ENCODE measurements at regions not wholly inside any gene's neighbourhood (a gene's known extent, or its start where the extent isn't known, plus 50 kb on each side); places are given as distances from the start of the nearest gene placed in this dataset.
A peak's percentile ranks its signal among the peaks of the same experiment; 100 is the strongest.

DNA sequence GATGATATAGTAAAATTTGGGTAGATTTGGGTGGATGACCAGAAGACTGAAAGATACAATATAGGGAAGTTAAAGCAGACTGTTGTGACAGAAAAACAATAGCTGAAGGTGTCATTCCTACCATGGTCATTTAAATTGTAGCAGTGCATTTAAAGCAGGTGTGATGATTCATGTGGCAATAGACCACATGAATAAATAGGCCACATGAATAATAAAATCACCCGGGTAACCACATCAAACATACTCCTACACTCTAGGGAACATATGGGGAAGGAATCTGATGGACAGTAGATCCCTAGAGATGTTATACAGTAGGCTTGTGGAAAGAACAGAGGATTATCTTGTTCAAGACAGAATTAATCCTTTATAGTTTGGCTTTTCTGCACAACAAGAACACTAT, 392.6 kb downstream of the SLITRK5 start:
- TF ChIP-seq, protein P1, sequence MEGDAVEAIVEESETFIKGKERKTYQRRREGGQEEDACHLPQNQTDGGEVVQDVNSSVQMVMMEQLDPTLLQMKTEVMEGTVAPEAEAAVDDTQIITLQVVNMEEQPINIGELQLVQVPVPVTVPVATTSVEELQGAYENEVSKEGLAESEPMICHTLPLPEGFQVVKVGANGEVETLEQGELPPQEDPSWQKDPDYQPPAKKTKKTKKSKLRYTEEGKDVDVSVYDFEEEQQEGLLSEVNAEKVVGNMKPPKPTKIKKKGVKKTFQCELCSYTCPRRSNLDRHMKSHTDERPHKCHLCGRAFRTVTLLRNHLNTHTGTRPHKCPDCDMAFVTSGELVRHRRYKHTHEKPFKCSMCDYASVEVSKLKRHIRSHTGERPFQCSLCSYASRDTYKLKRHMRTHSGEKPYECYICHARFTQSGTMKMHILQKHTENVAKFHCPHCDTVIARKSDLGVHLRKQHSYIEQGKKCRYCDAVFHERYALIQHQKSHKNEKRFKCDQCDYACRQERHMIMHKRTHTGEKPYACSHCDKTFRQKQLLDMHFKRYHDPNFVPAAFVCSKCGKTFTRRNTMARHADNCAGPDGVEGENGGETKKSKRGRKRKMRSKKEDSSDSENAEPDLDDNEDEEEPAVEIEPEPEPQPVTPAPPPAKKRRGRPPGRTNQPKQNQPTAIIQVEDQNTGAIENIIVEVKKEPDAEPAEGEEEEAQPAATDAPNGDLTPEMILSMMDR (IDR thresholded peaks at IDR 0.05; ENCODE audit: low read depth, low read length) = no peak
- no peak for DNase-seq (ENCODE audit: extremely low read depth, low read depth)

DNA sequence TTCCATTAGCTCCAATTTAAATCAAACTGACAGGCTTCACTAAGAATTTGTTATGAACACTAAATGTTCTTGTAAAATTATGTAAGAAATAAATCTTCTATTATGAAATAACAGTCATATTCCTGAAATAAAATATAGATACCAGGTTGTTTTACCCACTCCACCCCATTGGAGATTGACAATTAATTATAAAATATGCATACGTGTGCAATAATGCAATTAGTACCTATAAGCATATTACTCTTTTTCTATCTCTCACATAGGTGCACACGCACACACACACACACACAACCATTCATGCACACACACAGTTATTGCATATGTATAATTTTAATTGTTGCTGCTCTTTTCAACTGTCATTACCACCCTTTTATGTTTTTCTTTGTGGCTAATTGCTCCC, 395.7 kb downstream of the SLITRK5 start:
- TF ChIP-seq, protein P1 (IDR thresholded peaks at IDR 0.05; ENCODE audit: low read depth, low read length) = no peak
- DNase-seq (ENCODE audit: extremely low read depth, low read depth) = no peak

DNA sequence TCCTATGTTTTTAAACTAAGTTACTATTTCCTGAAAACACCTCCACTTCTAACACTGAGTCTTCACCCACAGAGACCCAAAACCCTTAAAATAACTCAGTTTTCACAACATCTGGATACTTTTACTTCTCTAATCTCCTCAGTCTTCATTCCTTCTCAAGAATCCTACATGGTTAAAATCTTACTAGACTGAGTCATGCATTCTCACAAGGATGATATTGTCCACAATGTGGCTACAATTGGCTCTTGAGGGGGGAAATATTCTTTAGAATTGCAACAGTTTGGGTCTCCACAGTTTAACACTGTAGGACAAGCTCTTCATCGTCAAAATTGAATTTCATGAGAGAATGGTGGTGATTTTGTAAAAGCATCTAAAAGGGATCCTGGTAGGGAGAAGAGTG, 397.1 kb downstream of the SLITRK5 start:
- TF ChIP-seq, protein P1 (IDR thresholded peaks at IDR 0.05; ENCODE audit: low read depth, low read length) = no peak
- DNase-seq (ENCODE audit: extremely low read depth, low read depth) = no peak

DNA sequence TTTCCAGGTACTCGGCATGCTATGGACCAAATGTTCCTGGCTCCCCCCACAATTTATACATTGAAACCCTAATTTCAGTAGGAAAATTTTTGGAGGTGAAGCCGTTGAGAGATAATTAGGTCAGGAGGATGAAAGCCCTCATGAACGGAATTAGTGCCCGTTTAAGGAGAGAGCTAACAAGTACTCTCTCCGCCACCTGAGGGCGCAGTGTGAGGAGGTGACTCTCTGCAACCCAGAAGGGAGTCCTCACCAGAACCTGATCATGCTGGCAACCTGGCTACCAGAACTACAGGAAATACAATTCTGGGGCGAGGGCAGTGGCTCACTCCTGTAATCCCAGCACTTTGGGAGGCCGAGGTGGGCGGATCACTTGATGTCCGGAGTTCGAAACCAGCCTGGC, 397.8 kb downstream of the SLITRK5 start:
- TF ChIP-seq, protein P1 (IDR thresholded peaks at IDR 0.05; ENCODE audit: low read depth, low read length) = no peak
- no peak for DNase-seq (ENCODE audit: extremely low read depth, low read depth)

DNA sequence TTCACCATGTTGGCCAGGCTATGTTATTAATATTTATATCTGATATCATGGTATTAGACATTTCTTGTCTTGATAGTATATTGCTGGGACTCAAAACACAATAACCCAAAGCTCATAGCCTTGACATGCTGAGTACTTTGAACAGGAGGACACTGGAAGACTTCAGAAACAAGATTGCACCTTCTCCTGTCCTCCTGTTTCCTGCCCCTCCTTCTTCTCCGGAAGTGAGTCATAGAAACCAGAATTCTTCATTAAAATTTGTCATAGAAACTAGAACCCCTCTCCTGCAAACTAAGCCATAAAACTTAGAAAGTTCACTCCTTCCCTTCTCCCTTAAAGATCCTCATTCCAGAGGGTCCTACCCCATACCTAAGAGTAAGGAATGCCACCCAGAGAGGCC, 400.2 kb downstream of the SLITRK5 start:
- DNase-seq (ENCODE audit: extremely low read depth, low read depth) = no peak
- TF ChIP-seq, protein P1 (IDR thresholded peaks at IDR 0.05; ENCODE audit: low read depth, low read length) = no peak

DNA sequence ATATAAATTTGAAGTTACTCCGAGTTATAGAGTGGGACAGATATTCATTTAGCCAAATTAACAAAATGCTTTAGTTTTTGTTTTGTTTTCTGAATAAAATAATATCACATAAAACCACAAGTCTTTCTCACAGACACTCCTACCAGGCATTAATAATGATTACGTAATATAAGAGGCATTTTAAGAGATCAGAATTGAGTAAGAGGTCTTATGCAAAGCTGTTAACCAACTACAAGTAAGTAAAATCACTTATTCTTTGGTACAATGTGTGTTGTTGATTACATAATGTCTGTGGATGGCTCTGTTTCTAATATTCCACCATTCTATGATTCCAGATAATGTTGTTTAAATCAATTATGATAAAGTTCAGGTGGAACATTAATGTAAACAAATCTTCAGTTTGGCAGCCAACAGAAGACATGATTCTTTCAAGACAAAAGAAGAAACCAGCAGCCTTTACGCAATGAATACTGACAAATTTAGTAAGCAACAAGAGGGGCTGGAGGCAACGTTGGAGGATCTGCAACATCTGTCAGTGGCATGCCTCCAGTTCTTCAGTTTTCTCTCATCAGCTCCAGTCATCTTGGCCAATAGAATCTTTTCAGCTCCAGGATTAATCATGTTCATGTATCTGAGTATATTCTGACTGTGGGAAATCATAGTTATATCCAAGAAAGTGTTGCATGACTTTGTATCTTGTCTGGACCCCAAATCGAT, 403.8 kb downstream of the SLITRK5 start:
- peak; percentile 23 for DNase-seq (ENCODE audit: extremely low read depth, low read depth)
- TF ChIP-seq, protein P1 (IDR thresholded peaks at IDR 0.05; ENCODE audit: low read depth, low read length) = no peak

DNA sequence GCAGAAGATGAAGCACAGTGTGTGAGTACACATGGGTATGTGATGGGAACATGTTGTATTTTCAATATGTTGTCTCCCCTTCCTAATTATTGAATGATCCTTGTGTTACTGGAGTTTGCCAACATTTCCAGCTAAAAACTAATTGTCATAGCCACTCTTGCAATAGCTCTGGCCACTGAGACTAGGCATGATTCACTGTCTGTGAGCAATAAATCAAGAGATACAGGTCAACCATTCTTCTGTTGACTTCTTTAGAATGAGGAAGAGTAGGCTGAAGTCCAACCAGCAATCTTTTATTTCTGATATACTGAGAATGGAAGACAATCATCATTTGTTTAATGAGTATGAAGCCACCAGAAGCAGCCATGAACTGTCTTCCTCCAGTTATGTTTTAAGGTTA, 413.9 kb downstream of the SLITRK5 start:
- DNase-seq (ENCODE audit: extremely low read depth, low read depth) = no peak
- TF ChIP-seq, protein P1 (IDR thresholded peaks at IDR 0.05; ENCODE audit: low read depth, low read length) = no peak

Data from AG09319 (cell line).